ENCODE measurements at regions not wholly inside any gene's neighbourhood (a gene's known extent, or its start where the extent isn't known, plus 50 kb on each side); places are given as distances from the start of the nearest gene placed in this dataset.

GRCh38 chr11:28471537-28471936 lies 363.3 kb downstream of the METTL15 start:
- no peaks in the 10 kb centered on the region for H3K36me3 ChIP-seq (ENCODE audit: control insufficient read depth in 2 of 2, insufficient read depth in 1 of 2, low read length in 2 of 2)
- H3K9me3 ChIP-seq (ENCODE audit: control insufficient read depth, insufficient read depth, low read depth, low read length), result no peaks in the 10 kb centered on the region
- H3K27ac ChIP-seq (ENCODE audit: extremely low read depth, low read depth, low read length), result no peak overlapping the region
- no peak overlapping the region for H3K4me3 ChIP-seq (ENCODE audit: low read depth, low read length)
- TF ChIP-seq ZNF311 (tag by site-specific recombination; IDR thresholded peaks at IDR 0.05; ENCODE audit: borderline replicate concordance) (no peak), ZNF155 (tag by site-specific recombination; IDR thresholded peaks at IDR 0.05) (no peak), IKZF3 (tag by site-specific recombination; IDR thresholded peaks at IDR 0.05) (no peak), ZNF571 (tag by site-specific recombination; IDR thresholded peaks at IDR 0.05) (no peak), GFI1B (tag by site-specific recombination; IDR thresholded peaks at IDR 0.05) (no peak), ZNF416 (tag by site-specific recombination; IDR thresholded peaks at IDR 0.05) (no peak), ZNF280C (tag by site-specific recombination; IDR thresholded peaks at IDR 0.05) (no peak), ZBTB21 (tag by site-specific recombination; IDR thresholded peaks at IDR 0.05) (no peak), ZNF184 (tag by site-specific recombination; IDR thresholded peaks at IDR 0.05) (no peak), TRIM28 (IDR thresholded peaks at IDR 0.05; ENCODE audit: borderline replicate concordance, low read length) (no peak), ZSCAN18 (tag by site-specific recombination; IDR thresholded peaks at IDR 0.05) (no peak), ZNF37A (tag by site-specific recombination; IDR thresholded peaks at IDR 0.05) (no peak), ZNF621 (tag by site-specific recombination; IDR thresholded peaks at IDR 0.05) (no peak), ZNF211 (tag by site-specific recombination; IDR thresholded peaks at IDR 0.05; ENCODE audit: low read depth) (no peak), SETDB1 (IDR thresholded peaks at IDR 0.05; ENCODE audit: insufficient read length, low read length) (no peak), ZNF514 (tag by site-specific recombination; IDR thresholded peaks at IDR 0.05) (no peak), ZNF132 (tag by site-specific recombination; IDR thresholded peaks at IDR 0.05; ENCODE audit: borderline replicate concordance) (no peak)
- TF ChIP-seq, protein P1, sequence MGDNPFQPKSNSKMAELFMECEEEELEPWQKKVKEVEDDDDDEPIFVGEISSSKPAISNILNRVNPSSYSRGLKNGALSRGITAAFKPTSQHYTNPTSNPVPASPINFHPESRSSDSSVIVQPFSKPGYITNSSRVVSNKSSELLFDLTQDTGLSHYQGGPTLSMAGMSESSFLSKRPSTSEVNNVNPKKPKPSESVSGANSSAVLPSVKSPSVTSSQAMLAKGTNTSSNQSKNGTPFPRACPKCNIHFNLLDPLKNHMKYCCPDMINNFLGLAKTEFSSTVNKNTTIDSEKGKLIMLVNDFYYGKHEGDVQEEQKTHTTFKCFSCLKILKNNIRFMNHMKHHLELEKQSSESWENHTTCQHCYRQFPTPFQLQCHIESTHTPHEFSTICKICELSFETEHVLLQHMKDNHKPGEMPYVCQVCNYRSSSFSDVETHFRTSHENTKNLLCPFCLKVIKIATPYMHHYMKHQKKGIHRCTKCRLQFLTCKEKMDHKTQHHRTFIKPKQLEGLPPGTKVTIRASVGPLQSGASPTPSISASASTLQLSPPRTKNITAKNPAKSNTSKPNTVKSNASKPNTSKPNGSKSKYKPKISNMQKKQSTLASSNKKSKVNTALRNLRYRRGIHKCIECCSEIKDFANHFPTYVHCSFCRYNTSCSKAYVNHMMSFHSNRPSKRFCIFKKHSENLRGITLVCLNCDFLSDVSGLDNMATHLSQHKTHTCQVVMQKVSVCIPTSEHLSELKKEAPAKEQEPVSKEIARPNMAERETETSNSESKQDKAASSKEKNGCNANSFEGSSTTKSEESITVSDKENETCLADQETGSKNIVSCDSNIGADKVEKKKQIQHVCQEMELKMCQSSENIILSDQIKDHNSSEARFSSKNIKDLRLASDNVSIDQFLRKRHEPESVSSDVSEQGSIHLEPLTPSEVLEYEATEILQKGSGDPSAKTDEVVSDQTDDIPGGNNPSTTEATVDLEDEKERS (tag by site-specific recombination; IDR thresholded peaks at IDR 0.05), result no peak
- CTCF ChIA-PET, result no interaction called here
- POLR2A ChIA-PET, result no interaction called here
- no peaks in the 10 kb centered on the region for H3K4me1 ChIP-seq (ENCODE audit: control insufficient read depth, insufficient read depth, low read length)

GRCh38 chr11:28470180-28470579 lies 362.0 kb downstream of the METTL15 start:
- Histone ChIP-seq H3K27ac (ENCODE audit: extremely low read depth, low read depth, low read length) (no peak overlapping the region), H3K4me3 (ENCODE audit: low read depth, low read length) (no peak overlapping the region), H3K36me3 (ENCODE audit: control insufficient read depth in 2 of 2, insufficient read depth in 1 of 2, low read length in 2 of 2) (no peaks in the 10 kb centered on the region), H3K4me1 (ENCODE audit: control insufficient read depth, insufficient read depth, low read length) (no peaks in the 10 kb centered on the region), H3K9me3 (ENCODE audit: control insufficient read depth, insufficient read depth, low read depth, low read length) (no peaks in the 10 kb centered on the region)
- TF ChIP-seq ZBTB48 (tag by site-specific recombination; IDR thresholded peaks at IDR 0.05), result no peak
- ChIA-PET CTCF (no interaction called here), POLR2A (no interaction called here)
